Head of caudate nucleus (tissue), 42 donors: ENCODE measurements at regions not wholly inside any gene's neighbourhood (a gene's known extent, or its start where the extent isn't known, plus 50 kb on each side); places are given as distances from the start of the nearest gene placed in this dataset.
"Not testable (repeated sequence)": the region's sequence is repeated elsewhere in the genome, so short reads cannot be mapped to it uniquely, and the experiment has no call there.

Experiments used
- DNase-seq, 42 donors: peaks; one replicate each; pipeline versions ENCODE4 v3.0.0 to v3.0.0-alpha.2; 2020 to 2021; ENCODE audit warnings: mixed read lengths in 7 of 42
- intact Hi-C: fragments of 100-400 bp; cut with DNase I; formaldehyde crosslinking; loops from one replicate; pipeline ENCODE4 v1.15.0; 2022

DNA sequence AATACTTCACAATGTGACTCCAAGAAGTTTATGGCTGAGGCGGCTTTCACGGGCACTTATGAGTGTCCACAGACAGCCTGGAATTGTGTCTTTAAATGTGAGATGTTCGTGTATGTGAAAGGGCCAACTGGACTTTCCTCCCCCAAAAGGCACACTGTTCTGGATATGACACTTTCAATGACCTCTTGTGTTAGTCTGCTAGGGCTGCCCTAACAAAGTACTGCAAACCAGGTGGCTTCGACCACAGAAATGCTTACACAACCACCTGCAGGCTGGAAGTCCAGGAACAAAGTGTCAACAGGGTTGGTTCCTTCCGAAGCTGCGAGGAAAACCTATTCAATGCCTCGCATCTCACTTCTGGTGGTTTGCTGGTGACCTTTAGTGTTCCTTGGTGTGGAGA is 281.7 kb downstream of the ANAPC1 start:
- DNase-seq, intact Hi-C loops: not testable (repeated sequence)

DNA sequence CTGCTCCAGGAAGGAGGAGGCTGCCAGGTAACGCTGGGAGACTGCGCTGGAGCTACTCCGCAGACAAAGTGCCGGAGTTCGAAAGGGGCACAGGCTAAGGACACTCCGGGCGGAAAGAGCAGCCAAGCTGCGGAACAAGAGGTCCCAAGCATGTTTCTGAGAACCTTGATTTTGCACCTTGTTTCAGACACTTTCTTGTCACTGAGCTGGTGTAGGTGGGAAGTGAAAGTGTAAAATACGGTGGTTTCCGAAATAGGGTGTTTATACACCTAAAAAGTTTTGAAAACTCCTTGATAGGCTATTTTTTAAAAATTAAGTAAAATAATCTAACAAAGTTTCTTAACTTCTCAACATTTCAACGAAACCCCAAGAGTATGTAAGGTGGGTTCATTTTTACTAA is 278.2 kb downstream of the ANAPC1 start:
- intact Hi-C loops, DNase-seq: not testable (repeated sequence)

DNA sequence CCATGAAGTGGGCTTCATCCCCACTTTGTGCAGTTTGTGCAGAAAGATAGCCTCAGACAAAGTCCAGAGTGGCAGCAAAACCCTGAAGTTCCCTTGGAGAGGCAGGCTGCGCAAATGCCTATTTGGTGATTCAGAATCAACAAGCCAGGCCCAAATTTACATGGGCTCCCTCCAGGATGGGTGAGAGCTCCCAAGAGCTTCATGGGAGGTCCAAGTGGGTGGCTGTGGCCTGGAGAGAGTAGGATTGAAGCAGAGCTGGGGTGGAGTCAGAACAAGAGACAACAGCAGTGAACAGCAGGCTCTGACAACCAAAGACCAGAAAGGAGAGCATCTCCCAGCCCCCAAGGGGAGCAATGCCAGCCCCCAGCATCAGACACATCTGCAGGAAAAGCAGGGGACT is 277.4 kb downstream of the ANAPC1 start:
- intact Hi-C loops, DNase-seq: not testable (repeated sequence)

DNA sequence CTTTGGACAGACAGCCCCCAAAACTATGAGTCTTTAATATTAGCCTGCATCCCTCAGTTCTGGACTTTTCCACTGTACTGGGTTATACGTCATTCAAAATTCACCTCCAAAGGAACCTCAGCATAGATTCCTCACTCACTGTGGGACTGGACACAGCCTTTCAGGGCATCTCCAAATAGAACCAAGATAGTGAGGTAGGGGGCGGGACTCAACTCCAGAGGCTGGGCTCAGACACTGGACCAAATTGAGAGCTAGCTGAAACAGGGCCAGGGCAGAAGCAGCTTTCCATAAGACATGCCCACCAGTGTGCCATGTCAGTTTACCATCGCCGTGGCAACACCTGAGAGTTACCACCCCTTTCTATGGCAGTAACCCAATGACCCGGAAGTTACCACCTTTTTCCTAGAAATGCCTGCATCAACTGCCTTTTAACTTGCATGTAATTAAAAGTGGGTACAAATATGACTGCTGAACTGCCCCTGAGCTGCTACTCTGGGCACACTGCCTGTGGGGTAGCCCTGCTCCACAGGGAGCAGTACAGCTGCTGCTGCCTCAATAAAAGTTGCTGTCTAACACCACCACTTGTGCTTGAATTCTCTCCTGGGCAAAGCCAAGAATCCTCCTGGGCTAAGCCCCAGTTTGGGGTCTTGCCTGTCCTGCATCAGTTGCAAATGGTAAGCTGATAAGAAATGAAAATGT is 274.7 kb downstream of the ANAPC1 start:
- DNase-seq, intact Hi-C loops: not testable (repeated sequence)

DNA sequence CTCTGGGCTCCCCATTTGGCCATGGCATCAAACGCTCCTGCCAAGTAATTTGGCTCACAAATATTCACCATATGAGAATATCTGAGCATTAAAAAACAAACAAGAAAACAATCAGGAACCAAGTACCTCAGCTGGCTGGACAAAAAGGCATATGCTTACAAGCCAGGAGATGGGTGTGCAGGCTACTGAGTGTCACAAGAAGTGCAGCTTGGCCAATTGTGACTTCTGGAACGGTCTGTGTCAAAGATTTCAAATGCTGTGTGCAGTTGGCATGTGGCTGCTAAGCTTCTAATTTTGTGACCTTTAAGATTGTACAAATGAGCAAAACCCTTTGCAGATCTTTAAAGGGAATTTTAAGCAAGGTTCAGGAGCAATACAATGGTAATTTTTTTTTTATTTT is 274.0 kb downstream of the ANAPC1 start:
- DNase-seq, intact Hi-C loops: not testable (repeated sequence)

DNA sequence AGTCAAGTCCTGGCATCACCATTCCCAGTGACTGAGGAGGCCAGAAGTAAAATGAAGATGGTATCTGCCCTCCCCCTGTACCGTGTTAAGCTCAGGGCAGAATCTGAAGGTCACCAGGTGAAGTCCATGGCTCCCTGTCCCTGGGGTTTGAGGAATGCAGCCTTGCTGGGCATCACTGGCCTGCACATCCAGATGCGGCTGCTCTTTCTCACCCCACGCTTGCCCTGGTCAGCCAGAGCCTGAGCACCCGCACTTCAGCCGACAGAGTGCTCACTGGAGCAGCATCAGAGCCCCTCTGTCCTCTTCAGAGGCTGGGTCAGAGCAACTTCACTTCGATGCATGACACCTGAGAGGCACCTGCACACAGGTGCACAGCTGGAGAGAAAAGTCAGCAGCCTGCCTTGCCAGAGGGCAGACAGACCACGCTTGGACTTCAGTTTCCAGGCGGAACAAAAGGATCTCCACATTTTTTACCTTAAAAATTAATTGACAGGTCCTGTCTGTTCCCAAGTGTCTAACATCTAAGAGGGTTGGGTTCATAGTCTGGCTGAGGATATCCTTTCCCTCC is 267.3 kb downstream of the ANAPC1 start:
- no peak for DNase-seq
- intact Hi-C loops = no loop called here

DNA sequence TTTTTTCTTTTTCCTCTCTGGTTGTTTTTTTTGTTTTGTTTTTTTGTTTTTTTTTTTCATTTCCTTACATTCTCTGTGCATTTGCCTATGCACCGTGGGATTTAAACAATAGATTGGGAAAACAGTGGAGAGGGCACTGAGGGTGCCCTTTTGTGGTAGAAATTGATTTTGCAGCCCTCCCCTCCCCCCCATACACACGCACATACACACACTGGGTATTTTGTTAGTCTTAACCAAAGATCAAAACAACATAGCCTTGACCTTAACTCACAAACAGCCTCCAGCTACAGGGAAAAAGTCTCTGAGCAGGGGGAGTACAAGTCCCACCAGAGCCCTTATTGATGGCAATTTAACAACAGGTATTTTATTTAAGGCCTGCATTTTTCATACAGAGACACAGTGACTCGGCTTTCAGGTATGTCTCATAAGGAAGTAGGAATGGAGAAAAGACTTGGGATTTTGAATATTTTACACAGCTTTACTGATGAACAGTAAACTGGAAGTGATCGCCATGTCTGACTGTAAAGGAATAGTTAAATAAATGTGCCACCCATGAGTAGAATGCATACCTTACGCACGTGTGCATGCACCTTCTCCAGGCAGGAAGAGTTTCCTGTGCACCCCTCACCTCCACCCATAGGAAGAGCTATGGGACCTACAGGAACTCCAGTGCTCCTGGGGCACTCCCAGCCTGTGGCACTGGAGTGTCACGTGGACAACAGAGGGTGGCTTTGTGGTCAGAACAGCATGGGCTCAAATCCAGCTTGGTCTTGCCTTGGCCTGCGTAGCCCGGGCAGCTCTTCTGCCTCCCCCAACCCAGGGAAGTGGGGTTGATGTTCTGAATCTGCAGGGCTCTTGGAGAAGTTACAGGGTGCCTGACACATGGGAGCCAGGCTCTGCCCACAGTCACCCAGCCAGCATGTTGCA is 266.4 kb downstream of the ANAPC1 start:
- DNase-seq = peak in 25 of 42 donors; percentile 4 to 46 (median 15)
- intact Hi-C loops = no loop called here

DNA sequence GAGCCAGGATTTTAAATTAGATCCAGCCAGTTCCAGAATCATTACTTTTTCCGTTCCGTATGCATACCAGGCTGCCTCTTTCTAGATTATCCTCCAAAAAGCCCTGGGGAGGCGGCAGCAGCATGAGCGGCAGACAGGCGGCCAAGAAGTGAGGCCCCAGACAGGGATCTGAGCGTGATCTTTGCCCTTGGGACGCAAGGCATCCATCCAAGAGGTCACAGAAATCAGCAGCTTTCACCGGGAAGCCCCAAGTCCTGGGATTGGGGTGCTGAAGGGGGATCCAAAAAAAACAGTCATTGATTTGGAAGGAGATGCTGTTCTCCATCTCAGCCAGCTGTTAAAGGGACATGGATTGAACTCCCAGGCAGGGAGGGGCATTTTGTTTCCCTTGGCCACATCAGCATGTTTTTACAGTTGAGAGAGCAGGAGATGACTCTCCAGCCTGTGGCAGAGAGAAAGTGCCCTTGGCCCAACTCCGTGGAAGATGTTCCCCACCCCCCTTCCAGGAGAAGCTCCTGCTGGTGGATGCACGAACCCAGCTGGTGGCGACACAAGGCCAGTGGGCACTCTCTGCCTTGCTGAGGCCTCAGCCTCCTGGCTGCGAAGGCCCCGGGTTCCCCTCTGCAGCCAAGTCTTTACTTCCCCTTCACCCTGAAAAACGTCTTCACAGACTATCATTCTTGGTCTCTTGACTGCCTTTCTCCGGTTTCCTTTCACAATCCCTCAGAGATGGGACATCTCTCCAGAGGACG is 265.6 kb downstream of the ANAPC1 start:
- intact Hi-C loops = no loop called here
- DNase-seq = no peak

DNA sequence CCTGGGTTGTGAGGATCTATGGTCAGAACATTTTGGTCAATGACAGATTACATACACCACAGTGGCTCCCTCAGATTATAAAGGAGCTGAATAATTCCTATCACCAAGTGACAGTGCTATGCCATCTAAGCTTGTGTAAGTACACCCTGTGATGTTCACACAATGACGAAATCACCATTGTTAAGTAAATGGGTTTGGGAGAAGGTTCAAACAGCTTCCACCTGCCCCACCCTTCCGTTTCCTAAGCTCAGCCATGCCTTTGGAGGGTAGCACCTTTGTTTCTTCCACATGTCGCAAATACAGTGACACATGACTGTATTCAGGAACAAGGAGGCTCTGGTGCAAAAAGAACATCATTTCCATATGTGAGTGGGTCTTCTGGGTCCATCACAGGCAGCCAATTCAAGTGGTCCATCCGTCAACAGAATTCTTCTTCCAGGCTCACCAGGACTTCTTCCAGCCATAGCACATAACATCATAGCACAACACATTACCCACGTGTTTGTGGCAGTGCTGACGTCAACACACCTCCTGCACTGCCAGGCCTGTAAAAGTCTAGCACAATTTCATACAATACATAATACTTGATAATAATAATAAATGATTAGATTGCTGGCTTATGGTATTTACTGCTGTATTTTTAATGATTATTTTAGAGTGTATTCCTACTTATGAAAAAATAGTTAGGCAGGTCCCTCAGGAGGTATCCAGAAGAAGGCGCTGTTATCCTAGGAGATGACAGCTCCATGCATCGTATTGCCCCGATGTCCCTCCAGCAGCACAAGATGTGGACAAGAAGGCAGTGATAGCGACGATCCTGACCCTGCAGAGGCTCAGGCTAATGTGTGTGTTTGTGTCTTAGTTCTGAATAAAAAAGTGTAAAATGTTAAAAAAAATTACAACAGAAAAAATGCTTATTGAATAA is 264.8 kb downstream of the ANAPC1 start:
- intact Hi-C loops = no loop called here
- DNase-seq = no peak

DNA sequence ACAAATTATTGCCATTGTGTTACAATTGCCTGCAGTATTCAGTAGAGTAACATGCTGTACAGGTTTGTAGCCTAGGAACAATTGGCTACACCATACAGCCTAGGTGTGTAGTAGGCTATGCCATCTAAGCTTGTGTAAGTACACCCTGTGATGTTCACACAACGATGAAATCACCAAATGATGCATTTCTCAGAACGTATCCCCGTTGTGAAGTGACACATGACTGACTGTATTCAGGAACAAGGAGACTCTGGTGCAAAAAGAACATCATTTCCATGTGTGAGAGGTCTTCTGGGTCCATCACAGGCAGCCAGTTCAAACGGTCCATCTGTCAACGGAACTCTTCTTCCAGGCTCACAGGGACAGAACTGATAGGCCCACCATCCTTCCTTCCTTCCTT is 263.7 kb downstream of the ANAPC1 start:
- intact Hi-C loops = no loop called here
- DNase-seq = no peak

DNA sequence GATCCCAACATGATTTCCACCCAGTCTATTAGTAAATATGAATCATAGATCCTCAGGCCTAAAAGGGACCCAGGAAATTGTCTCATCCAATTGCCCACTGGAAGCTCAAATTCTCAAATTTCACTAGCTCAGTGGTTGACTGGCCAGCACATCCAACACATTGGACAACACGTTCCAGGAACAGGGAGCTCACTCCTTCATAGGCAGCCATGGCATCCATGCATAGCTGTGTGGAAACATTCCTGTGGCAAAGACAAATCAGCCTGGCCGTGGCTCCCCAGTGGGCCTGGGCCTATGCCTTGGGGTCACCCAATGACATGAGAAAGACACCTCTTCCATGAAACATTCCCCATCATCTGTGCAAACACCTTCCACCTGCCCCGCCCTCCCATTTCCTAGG is 261.1 kb downstream of the ANAPC1 start:
- no peak for DNase-seq
- intact Hi-C loops = no loop called here

DNA sequence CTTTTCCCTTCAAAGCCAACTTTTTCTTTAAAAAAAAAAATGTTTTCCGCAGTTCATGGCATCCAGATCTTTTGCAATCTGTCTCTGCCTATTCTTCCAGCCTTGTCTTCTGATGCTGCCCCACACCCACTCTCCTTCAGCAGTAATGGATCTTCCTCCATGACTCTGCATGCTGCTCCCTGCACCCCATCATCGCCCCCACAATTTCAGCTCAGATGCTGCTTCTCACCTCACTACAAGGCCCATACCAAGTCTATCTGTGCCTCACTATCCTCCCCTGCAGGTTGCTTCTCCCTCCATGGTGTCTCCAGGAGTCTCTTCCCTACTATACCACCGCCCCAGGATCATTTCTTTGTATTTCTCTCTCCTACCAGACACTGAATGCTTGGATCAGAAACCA is 260.6 kb downstream of the ANAPC1 start:
- no peak for DNase-seq
- intact Hi-C loops = no loop called here

DNA sequence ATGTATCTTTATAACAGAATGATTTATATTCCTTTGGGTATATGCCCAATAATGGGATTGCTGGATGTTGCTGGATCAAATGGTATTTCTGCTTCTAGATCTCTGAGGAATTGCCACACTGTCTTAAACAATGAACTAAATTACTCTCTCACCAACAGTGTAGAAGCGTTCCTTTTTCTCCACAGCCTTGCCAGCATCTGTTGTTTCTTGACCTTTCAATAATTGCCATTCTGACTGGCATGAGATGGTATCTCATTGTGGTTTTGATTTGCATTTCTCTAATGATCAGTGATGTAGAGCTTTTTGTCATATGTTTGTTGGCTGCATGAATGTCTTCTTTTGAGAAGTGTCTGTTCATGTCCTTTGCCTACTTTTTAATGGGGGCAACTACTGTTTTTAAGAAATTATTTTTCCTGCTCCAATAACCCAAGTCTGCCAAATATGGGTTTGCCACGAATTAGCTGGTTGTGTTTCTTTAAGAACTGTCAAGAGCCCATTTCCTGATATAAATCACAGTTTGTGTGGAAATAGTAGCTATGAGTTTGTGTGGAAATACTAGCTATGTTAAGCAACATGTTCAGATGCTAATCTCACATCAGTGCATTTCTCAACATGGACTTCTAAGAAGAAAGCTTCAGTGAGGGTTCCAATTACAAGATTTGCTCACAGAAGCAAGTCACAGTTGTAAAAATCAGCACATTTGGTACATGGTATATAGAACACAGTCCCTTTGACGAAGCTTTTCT is 259.4 kb downstream of the ANAPC1 start:
- intact Hi-C loops = no loop called here

DNA sequence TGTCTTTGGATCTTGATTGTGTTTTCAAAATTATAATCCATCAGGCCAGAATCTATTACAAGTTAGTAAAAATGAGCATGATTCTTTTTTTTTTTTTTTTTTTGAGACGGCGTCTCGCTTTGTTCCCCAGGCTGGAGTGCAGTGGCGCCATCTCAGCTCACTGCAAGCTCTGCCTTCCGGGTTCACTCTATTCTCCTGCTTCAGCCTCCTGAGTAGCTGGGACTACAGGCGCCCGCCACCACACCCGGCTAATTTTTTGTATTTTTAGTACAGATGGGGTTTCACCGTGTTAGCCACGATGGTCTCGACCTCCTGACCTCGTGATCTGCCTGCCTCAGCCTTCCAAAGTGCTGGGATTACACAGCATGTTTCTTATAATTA is 258.8 kb downstream of the ANAPC1 start:
- intact Hi-C loops, DNase-seq: not testable (repeated sequence)

More for the DNA sequence above, 259.4 kb downstream of the ANAPC1 start:
- DNase-seq = no peak

DNA sequence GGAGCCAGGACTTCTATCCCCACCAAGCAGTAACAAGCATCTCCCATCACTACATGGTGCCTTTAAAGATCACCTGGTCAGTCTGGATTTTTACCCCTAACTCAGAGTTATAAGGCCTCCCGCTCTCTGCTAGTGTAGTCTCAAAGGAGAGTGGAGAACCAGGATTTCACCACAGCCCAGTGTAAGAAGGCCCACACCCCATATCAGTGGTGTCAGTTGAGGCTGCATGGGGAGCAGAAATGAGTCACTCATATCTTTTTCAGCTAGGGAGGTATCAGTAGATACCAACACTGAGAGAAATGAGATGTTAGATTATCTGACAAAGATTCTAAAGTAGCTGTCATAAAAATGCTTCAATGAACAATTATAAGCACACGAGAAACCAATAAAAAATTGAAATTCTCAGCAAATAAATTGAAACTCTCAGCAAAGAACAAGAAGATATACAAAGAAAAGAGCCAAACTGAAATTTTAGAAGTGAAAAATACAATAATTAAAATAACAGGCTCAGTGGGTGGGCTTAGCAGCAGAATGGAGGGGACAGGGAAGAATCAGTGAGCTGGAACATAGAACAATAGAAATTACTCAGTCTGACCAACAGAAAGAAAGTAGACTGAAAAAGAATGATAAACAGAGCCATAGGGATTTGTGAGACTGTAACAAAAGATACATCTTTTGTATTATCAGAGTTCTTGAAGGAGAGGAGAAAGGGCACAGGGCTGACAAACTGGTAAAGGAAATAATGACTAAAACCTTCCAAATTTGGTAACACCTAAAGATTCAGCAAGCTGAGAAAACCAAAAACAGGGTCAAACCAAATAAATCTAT is 257.7 kb downstream of the ANAPC1 start:
- intact Hi-C loops = no loop called here
- DNase-seq = no peak

DNA sequence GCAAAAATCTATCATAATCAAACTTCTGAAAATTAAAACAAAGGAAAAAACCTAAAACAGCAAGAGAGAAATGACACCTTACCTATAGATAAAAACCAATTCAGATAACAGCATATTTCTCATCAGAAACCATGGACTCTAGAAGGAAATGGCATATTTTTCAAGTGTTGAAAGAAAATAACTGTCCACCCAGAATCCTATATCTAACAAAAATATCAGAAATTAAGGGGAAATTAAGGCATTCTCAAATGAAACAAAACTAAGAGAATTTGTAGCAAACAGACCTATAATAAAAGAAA is 257.2 kb downstream of the ANAPC1 start:
- no peak for DNase-seq
- intact Hi-C loops = no loop called here

DNA sequence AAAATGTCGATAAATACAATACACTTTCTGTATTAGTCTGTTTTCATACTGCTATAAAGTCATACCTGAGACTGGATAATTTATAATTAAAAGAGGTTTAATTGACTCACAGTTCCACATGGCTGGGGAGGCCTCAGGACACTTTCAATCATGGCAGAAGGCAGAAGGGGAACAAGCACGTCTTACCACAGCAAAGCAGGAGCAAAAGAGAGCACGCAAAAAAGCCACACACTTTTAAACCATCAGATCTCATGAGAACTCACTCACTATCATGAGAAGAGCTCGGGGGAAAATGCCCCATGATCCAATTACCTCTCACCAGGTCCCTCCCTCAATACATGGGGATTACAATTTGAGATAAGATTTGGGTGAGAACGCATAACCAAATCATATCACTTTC is 256.7 kb downstream of the ANAPC1 start:
- DNase-seq = no peak
- intact Hi-C loops = no loop called here
